K562 (cell line): ENCODE measurements at regions not wholly inside any gene's neighbourhood (a gene's known extent, or its start where the extent isn't known, plus 50 kb on each side); places are given as distances from the start of the nearest gene placed in this dataset.

Experiments
- ATAC-seq: fragments of 200-7000 bp; cut with Tn5 transposase; 3 replicates; pipeline ENCODE4 v1.9.1; 2020; ENCODE audit warnings: moderate library complexity
- BruUV-seq: library from RNA; stranded (reverse); fragments of 400-500 nt; replicated peaks from 2 replicates; lab custom pipeline; 2021; lab: Mats Ljungman, UMichigan
- CTCF ChIA-PET: fragments of 300-600 bp; formaldehyde crosslinking; extraction: SDS; loops from one replicate; lab custom pipeline; 2021; ENCODE audit warnings: low intra/inter-chr PET ratio; lab: Yijun Ruan, JAX
- POLR2A ChIA-PET: fragments of 300-600, 350-650 bp; sonication (Branson Sonifier 250); formaldehyde crosslinking; extraction: SDS; loops from one replicate; lab custom pipeline; 2021; ENCODE audit warnings: antibody characterized with exemption, inconsistent platforms; lab: Yijun Ruan, JAX
- DNase-seq, 4 experiments: peaks; one replicate each; pipeline versions ENCODE4 v3.0.0 to v3.0.0-alpha.2; 2011 to 2018; ENCODE audit warnings: low spot score in 3 of 4, mixed read lengths in 3 of 4; ENCODE audit errors: extremely low read depth in 1 of 4
- FAIRE-seq: peaks from 2 replicates; lab custom pipeline; 2011; peaks lifted over from hg19 to GRCh38; lab: Jason Lieb, UNC
- H2AFZ ChIP-seq: 2 replicates; pipeline ENCODE4 v1.6.0; 2011; ENCODE audit warnings: low read depth, low read length, control low read depth, inconsistent platforms
- H3K27ac ChIP-seq: fragments of 200-600 bp; 3 replicates; pipeline ENCODE4 v1.8.0; 2011; ENCODE audit warnings: low read depth, mild to moderate bottlenecking, control low read depth, inconsistent platforms, low read length, moderate library complexity, mixed read lengths; ENCODE audit errors: extremely low read depth
- H3K27me3 ChIP-seq, 2 experiments: fragments of 300-600 bp in 1 of 2; 2 replicates in 1 of 2; 3 replicates in 1 of 2; pipeline versions ENCODE4 v1.6.0 to v1.8.0; 2011; ENCODE audit warnings: inconsistent platforms in 2 of 2, low read length in 2 of 2, mild to moderate bottlenecking in 1 of 2, mixed read lengths in 1 of 2, moderate library complexity in 1 of 2; ENCODE audit not compliant: control insufficient read depth in 2 of 2, insufficient read depth in 2 of 2
- H3K36me3 ChIP-seq: fragments of 300-600 bp; 3 replicates; pipeline ENCODE4 v1.8.0; 2011; ENCODE audit warnings: mild to moderate bottlenecking, low read length, inconsistent platforms; ENCODE audit not compliant: control insufficient read depth, insufficient read depth
- H3K4me1 ChIP-seq, 2 experiments: fragments of 200-600 bp in 1 of 2; replicated peaks in 1 of 2; 2 replicates in 1 of 2; 3 replicates in 1 of 2; pipeline versions ENCODE4 v1.5.1 to v1.8.0; 2011; ENCODE audit warnings: inconsistent platforms in 2 of 2, low read length in 2 of 2, mild to moderate bottlenecking in 1 of 2, mixed read lengths in 1 of 2, moderate library complexity in 1 of 2; ENCODE audit not compliant: control insufficient read depth in 2 of 2, insufficient read depth in 2 of 2
- H3K4me2 ChIP-seq: 2 replicates; pipeline ENCODE4 v1.6.1; 2011; ENCODE audit warnings: low read length, control low read depth, inconsistent platforms, mixed read lengths; ENCODE audit not compliant: insufficient read depth
- H3K4me3 ChIP-seq: fragments of 200-600 bp; sonication (generic), shearing (Covaris generic); 2 replicates; pipeline ENCODE4 v1.5.1; 2016; ENCODE audit warnings: control low read depth, inconsistent platforms
- H3K79me2 ChIP-seq: fragments of 200-600 bp; 3 replicates; pipeline ENCODE4 v1.8.0; 2011; ENCODE audit warnings: low read length, inconsistent platforms; ENCODE audit not compliant: control insufficient read depth, insufficient read depth
- H3K9ac ChIP-seq, 2 experiments: 2 replicates each; pipeline versions ENCODE4 v1.6.0 to v1.6.1; 2011; ENCODE audit warnings: low read depth in 2 of 2, low read length in 2 of 2, control low read depth in 1 of 2, inconsistent platforms in 1 of 2, mild to moderate bottlenecking in 1 of 2, mixed read lengths in 1 of 2; ENCODE audit not compliant: insufficient read depth in 1 of 2
- H3K9me1 ChIP-seq: one replicate; pipeline ENCODE4 v1.6.0; 2011; ENCODE audit warnings: inconsistent platforms, mild to moderate bottlenecking, low read length, moderate library complexity; ENCODE audit not compliant: control insufficient read depth, insufficient read depth
- H3K9me3 ChIP-seq: replicated peaks from 2 replicates; pipeline ENCODE4 v1.5.1; 2011; ENCODE audit warnings: low read depth, low read length, inconsistent platforms; ENCODE audit not compliant: control insufficient read depth, insufficient read depth
- H4K20me1 ChIP-seq: replicated peaks from 2 replicates; pipeline ENCODE4 v1.6.1; 2011; ENCODE audit warnings: low read length, inconsistent platforms, mixed read lengths; ENCODE audit not compliant: control insufficient read depth, insufficient read depth
- CEBPG ChIP-seq, 3 experiments: fragments of 200-800 bp in 1 of 3; sonication (Bioruptor generic) in 1 of 3; sonication (generic) in 1 of 3; formaldehyde crosslinking in 1 of 3; IDR thresholded peaks in 2 of 3; conservative IDR thresholded peaks in 1 of 3; 2 replicates each; pipeline versions ENCODE4 v1.6.1 to v1.8.0; 2016 to 2022; ENCODE audit warnings: missing compliant biosample characterization in 2 of 3, missing genetic modification characterization in 2 of 3, mild to moderate bottlenecking in 1 of 3, missing genetic modification reagents in 1 of 3
- CHD2 ChIP-seq: IDR thresholded peaks from 2 replicates; pipeline ENCODE4 v1.6.1; 2011; ENCODE audit warnings: low read depth, low read length
- GTF2F1 ChIP-seq: IDR thresholded peaks from 2 replicates; pipeline ENCODE4 v1.6.1; 2011; ENCODE audit warnings: low read depth, low read length, improper control_type of control experiment
- HDAC2 ChIP-seq: fragments of 450-650 bp; IDR thresholded peaks from 2 replicates; pipeline ENCODE4 v1.6.1; 2016; ENCODE audit warnings: mild to moderate bottlenecking
- KAT7 ChIP-seq: sonication (generic); formaldehyde crosslinking; IDR thresholded peaks from 2 replicates; pipeline ENCODE4 v1.8.0; 2022; ENCODE audit warnings: missing genetic modification reagents, mild to moderate bottlenecking, borderline replicate concordance
- MBD2 ChIP-seq: sonication (generic); IDR thresholded peaks from 2 replicates; pipeline ENCODE4 v1.6.1; 2016; ENCODE audit warnings: low read depth, borderline replicate concordance
- MED1 ChIP-seq: sonication (generic); formaldehyde crosslinking; IDR thresholded peaks from 2 replicates; pipeline ENCODE4 v1.8.1; 2023; ENCODE audit warnings: missing genetic modification reagents, borderline replicate concordance
- MXI1 ChIP-seq: IDR thresholded peaks from 2 replicates; pipeline ENCODE4 v1.6.1; 2011; ENCODE audit warnings: low read depth, mild to moderate bottlenecking, improper control_type of control experiment, low read length
- PTTG1 ChIP-seq: fragments of 450-650 bp; IDR thresholded peaks from 2 replicates; pipeline ENCODE4 v1.6.1; 2016; ENCODE audit warnings: low read depth, mild to moderate bottlenecking, missing genetic modification characterization, missing compliant biosample characterization
- RCOR1 ChIP-seq, 2 experiments: IDR thresholded peaks; 2 replicates each; pipeline ENCODE4 v1.6.1; 2012; ENCODE audit warnings: low read depth in 2 of 2, low read length in 2 of 2, borderline replicate concordance in 1 of 2, improper control_type of control experiment in 1 of 2
- ZKSCAN1 ChIP-seq: fragments of 150-350 bp; IDR thresholded peaks from 2 replicates; pipeline ENCODE4 v1.6.1; 2016; ENCODE audit warnings: low read depth, low read length
- ZNF143 ChIP-seq: sonication (generic); formaldehyde crosslinking; IDR thresholded peaks from 2 replicates; pipeline ENCODE4 v1.9.0; 2022; ENCODE audit warnings: mild to moderate bottlenecking, missing genetic modification reagents
- ZNF146 ChIP-seq: IDR thresholded peaks from one replicate; pipeline ENCODE4 v1.6.1; 2018; ENCODE audit warnings: missing compliant biosample characterization; ENCODE audit not compliant: unreplicated experiment
- ZNF274 ChIP-seq: IDR thresholded peaks from 2 replicates; pipeline ENCODE4 v1.6.1; 2011; ENCODE audit warnings: low read depth, mild to moderate bottlenecking, low read length, moderate library complexity, borderline replicate concordance
- ZNF324 ChIP-seq: fragments of 250-450 bp; sonication (Bioruptor Pico); IDR thresholded peaks from 2 replicates; pipeline ENCODE4 v1.4.0; 2020; ENCODE audit warnings: mild to moderate bottlenecking
- WGBS: fragments of 100-300 bp; shearing (Covaris generic); methylation state at CpG from one replicate; pipeline ENCODE4 v1.1.6; 2016; ENCODE audit warnings: low coverage, mixed read lengths; ENCODE audit not compliant: insufficient coverage; ENCODE audit errors: missing lambda C conversion rate; 5-methylcytosine and 5-hydroxymethylcytosine counted together
- in situ Hi-C: fragments of 300-500 bp; cut with MboI; formaldehyde crosslinking; loops from 4 replicates; pipeline ENCODE4 v1.15.0; 2018; ENCODE audit warnings: inconsistent platforms, mixed read lengths
- intact Hi-C: fragments of 100-400 bp; cut with micrococcal nuclease; formaldehyde crosslinking; loops from 2 replicates; pipeline ENCODE4 v1.14.2; 2022
- TF ChIP-seq, protein P1 (sequence below): fragments of 450-650 bp; IDR thresholded peaks from one replicate; pipeline ENCODE4 v1.6.1; 2018; ENCODE audit warnings: mild to moderate bottlenecking, moderate library complexity; ENCODE audit not compliant: partially characterized antibody
- TF ChIP-seq, protein P2 (sequence below): fragments of 250-450 bp; sonication (Bioruptor Pico); IDR thresholded peaks from 2 replicates; pipeline ENCODE4 v1.8.0; 2021; ENCODE audit warnings: moderate library complexity, mild to moderate bottlenecking, inconsistent platforms
- TF ChIP-seq, protein P3 (sequence below): fragments of 450-650 bp; IDR thresholded peaks from 2 replicates; pipeline ENCODE4 v1.7.0; 2016; ENCODE audit warnings: borderline replicate concordance

GRCh38 chr20:37461405-37461804 lies 59.6 kb upstream of the NNAT start:
- Histone ChIP-seq H3K79me2 (no peaks in the 10 kb centered on the region), H3K9me3 (no peaks in the 10 kb centered on the region), H2AFZ (no peak overlapping the region), H3K27me3 (peaks cover 37 to 42% of the 10 kb centered on the region in 2 experiments), H3K4me1 (no peaks in the 10 kb centered on the region), H3K9ac (no peak overlapping the region), H3K4me2 (no peak overlapping the region), H4K20me1 (no peaks in the 10 kb centered on the region; the same call in 1 of the 2 replicates), H3K36me3 (no peaks in the 10 kb centered on the region), H3K9me1 (no peaks in the 10 kb centered on the region)
- CTCF ChIA-PET: no interaction called here
- in situ Hi-C loops: no loop called here
- FAIRE-seq (no peak), DNase-seq (no peak), ATAC-seq (no peak)
- BruUV-seq: no TSS peak
- intact Hi-C loops: no loop called here
- WGBS: 2% methylated on average over 3 of the region's 3 CpGs
- TF ChIP-seq, protein P1, sequence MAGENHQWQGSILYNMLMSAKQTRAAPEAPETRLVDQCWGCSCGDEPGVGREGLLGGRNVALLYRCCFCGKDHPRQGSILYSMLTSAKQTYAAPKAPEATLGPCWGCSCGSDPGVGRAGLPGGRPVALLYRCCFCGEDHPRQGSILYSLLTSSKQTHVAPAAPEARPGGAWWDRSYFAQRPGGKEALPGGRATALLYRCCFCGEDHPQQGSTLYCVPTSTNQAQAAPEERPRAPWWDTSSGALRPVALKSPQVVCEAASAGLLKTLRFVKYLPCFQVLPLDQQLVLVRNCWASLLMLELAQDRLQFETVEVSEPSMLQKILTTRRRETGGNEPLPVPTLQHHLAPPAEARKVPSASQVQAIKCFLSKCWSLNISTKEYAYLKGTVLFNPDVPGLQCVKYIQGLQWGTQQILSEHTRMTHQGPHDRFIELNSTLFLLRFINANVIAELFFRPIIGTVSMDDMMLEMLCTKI: no peak
- TF ChIP-seq KAT7 (CRISPR knock-in tag): no peak
- no peak for TF ChIP-seq ZNF324
- TF ChIP-seq MXI1: no peak
- TF ChIP-seq ZKSCAN1: no peak
- TF ChIP-seq ZNF146 (CRISPR knock-in tag): no peak
- TF ChIP-seq, protein P2, sequence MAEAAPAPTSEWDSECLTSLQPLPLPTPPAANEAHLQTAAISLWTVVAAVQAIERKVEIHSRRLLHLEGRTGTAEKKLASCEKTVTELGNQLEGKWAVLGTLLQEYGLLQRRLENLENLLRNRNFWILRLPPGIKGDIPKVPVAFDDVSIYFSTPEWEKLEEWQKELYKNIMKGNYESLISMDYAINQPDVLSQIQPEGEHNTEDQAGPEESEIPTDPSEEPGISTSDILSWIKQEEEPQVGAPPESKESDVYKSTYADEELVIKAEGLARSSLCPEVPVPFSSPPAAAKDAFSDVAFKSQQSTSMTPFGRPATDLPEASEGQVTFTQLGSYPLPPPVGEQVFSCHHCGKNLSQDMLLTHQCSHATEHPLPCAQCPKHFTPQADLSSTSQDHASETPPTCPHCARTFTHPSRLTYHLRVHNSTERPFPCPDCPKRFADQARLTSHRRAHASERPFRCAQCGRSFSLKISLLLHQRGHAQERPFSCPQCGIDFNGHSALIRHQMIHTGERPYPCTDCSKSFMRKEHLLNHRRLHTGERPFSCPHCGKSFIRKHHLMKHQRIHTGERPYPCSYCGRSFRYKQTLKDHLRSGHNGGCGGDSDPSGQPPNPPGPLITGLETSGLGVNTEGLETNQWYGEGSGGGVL: no peak
- TF ChIP-seq PTTG1 (tag): no peak
- TF ChIP-seq ZNF143: no peak
- TF ChIP-seq, protein P3, sequence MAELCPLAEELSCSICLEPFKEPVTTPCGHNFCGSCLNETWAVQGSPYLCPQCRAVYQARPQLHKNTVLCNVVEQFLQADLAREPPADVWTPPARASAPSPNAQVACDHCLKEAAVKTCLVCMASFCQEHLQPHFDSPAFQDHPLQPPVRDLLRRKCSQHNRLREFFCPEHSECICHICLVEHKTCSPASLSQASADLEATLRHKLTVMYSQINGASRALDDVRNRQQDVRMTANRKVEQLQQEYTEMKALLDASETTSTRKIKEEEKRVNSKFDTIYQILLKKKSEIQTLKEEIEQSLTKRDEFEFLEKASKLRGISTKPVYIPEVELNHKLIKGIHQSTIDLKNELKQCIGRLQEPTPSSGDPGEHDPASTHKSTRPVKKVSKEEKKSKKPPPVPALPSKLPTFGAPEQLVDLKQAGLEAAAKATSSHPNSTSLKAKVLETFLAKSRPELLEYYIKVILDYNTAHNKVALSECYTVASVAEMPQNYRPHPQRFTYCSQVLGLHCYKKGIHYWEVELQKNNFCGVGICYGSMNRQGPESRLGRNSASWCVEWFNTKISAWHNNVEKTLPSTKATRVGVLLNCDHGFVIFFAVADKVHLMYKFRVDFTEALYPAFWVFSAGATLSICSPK: no peak
- TF ChIP-seq CEBPG (CRISPR knock-in tag; IDR thresholded peaks at IDR 0.05): no peak
- no peak for TF ChIP-seq CEBPG (tag; conservative IDR thresholded peaks at IDR 0.05 in 1 of 2, IDR thresholded peaks at IDR 0.05 in 1 of 2)
- no peak for TF ChIP-seq GTF2F1
- no peak for TF ChIP-seq HDAC2
- no peak for TF ChIP-seq MED1 (CRISPR knock-in tag)
- no peak for TF ChIP-seq MBD2
- no peak for TF ChIP-seq CHD2
- no peak for TF ChIP-seq RCOR1 (IDR thresholded peaks at IDR 0.05; ENCODE audit: borderline replicate concordance in 1 of 2, low read depth in 2 of 2, low read length in 2 of 2)
- TF ChIP-seq ZNF274: no peak
- TF ChIP-seq, all 486 proteins: peak for 0
- Histone ChIP-seq H3K27ac (no peak overlapping the region), H3K4me3 (no peak overlapping the region)
- POLR2A ChIA-PET: no interaction called here
